HEK293 (cell line): ENCODE measurements at regions not wholly inside any gene's neighbourhood (a gene's known extent, or its start where the extent isn't known, plus 50 kb on each side); places are given as distances from the start of the nearest gene placed in this dataset.

Source experiments
- CTCF ChIA-PET: fragments of 350-600 bp; formaldehyde crosslinking; extraction: SDS; loops from one replicate; lab custom pipeline; 2021; ENCODE audit warnings: antibody characterized with exemption; lab: Yijun Ruan, JAX
- POLR2A ChIA-PET: fragments of 300-600 bp; formaldehyde crosslinking; extraction: SDS; loops from one replicate; lab custom pipeline; 2020; ENCODE audit warnings: antibody characterized with exemption, inconsistent platforms; lab: Yijun Ruan, JAX
- H3K27ac ChIP-seq: fragments of 200-500 bp; sonication (Bioruptor generic); 2 replicates; pipeline ENCODE4 v1.5.1; 2014; ENCODE audit warnings: low read depth, low read length, control low read depth, inconsistent platforms; ENCODE audit errors: extremely low read depth
- H3K36me3 ChIP-seq, 2 experiments: fragments of 200-500 bp in 1 of 2; sonication (Bioruptor generic) in 1 of 2; 1 replicate in 1 of 2; 2 replicates in 1 of 2; pipeline ENCODE4 v1.5.1; 2014 to 2017; ENCODE audit warnings: inconsistent platforms in 2 of 2, low read length in 2 of 2; ENCODE audit not compliant: control insufficient read depth in 2 of 2, insufficient read depth in 1 of 2
- H3K4me1 ChIP-seq: fragments of 200-500 bp; sonication (Bioruptor generic); 2 replicates; pipeline ENCODE4 v1.5.1; 2014; ENCODE audit warnings: mild to moderate bottlenecking, low read length, inconsistent platforms; ENCODE audit not compliant: control insufficient read depth, insufficient read depth
- H3K4me3 ChIP-seq: 2 replicates; pipeline ENCODE4 v1.5.1; 2011; ENCODE audit warnings: low read depth, mild to moderate bottlenecking, control low read depth, low read length, moderate library complexity
- H3K9me3 ChIP-seq: fragments of 200-500 bp; sonication (Bioruptor generic); 2 replicates; pipeline ENCODE4 v1.5.1; 2014; ENCODE audit warnings: low read depth, low read length, inconsistent platforms; ENCODE audit not compliant: control insufficient read depth, insufficient read depth
- BCL11B ChIP-seq: fragments of 450-650 bp; formaldehyde crosslinking; IDR thresholded peaks from 2 replicates; pipeline ENCODE4 v1.5.1; 2016; ENCODE audit warnings: low read depth, missing biosample characterization, missing genetic modification characterization
- EGR2 ChIP-seq: fragments of 450-650 bp; formaldehyde crosslinking; IDR thresholded peaks from 2 replicates; pipeline ENCODE4 v1.5.1; 2016; ENCODE audit warnings: low read depth, missing biosample characterization, missing genetic modification characterization
- GLI2 ChIP-seq: fragments of 450-650 bp; formaldehyde crosslinking; IDR thresholded peaks from 2 replicates; pipeline ENCODE4; 2017; ENCODE audit warnings: missing biosample characterization, missing genetic modification characterization, low read depth, borderline replicate concordance
- HIC1 ChIP-seq: fragments of 450-650 bp; formaldehyde crosslinking; IDR thresholded peaks from 2 replicates; pipeline ENCODE4 v1.5.1; 2016; ENCODE audit warnings: missing biosample characterization, missing genetic modification characterization
- HOXD13 ChIP-seq: sonication (generic); formaldehyde crosslinking; IDR thresholded peaks from 2 replicates; pipeline ENCODE4 v1.8.0; 2022; ENCODE audit warnings: missing genetic modification reagents, borderline replicate concordance
- KLF7 ChIP-seq: fragments of 450-650 bp; formaldehyde crosslinking; IDR thresholded peaks from 2 replicates; pipeline ENCODE4 v1.5.1; 2016; ENCODE audit warnings: missing biosample characterization, missing genetic modification characterization, borderline replicate concordance
- SCRT2 ChIP-seq: fragments of 450-650 bp; formaldehyde crosslinking; IDR thresholded peaks from 2 replicates; pipeline ENCODE4 v1.5.1; 2016; ENCODE audit warnings: missing biosample characterization, missing genetic modification characterization
- YY1 ChIP-seq: fragments of 450-650 bp; formaldehyde crosslinking; IDR thresholded peaks from 2 replicates; pipeline ENCODE4 v1.5.1; 2018; ENCODE audit warnings: missing biosample characterization, missing genetic modification characterization
- ZBTB21 ChIP-seq: fragments of 450-650 bp; formaldehyde crosslinking; IDR thresholded peaks from 2 replicates; pipeline ENCODE4 v1.5.1; 2017; ENCODE audit warnings: missing biosample characterization, missing genetic modification characterization
- ZBTB7A ChIP-seq: fragments of 450-650 bp; formaldehyde crosslinking; IDR thresholded peaks from 2 replicates; pipeline ENCODE4 v1.5.1; 2016; ENCODE audit warnings: low read depth, missing biosample characterization, missing genetic modification characterization
- ZBTB8A ChIP-seq: fragments of 450-650 bp; formaldehyde crosslinking; IDR thresholded peaks from 2 replicates; pipeline ENCODE4 v1.5.1; 2016; ENCODE audit warnings: missing biosample characterization, missing genetic modification characterization
- ZNF10 ChIP-seq: fragments of 450-650 bp; formaldehyde crosslinking; IDR thresholded peaks from 2 replicates; pipeline ENCODE4 v1.5.1; 2017; ENCODE audit warnings: missing biosample characterization, missing genetic modification characterization
- ZNF202 ChIP-seq: fragments of 450-650 bp; formaldehyde crosslinking; IDR thresholded peaks from 2 replicates; pipeline ENCODE4 v1.5.1; 2016; ENCODE audit warnings: missing biosample characterization, missing genetic modification characterization, borderline replicate concordance
- ZNF211 ChIP-seq: fragments of 450-650 bp; formaldehyde crosslinking; IDR thresholded peaks from 2 replicates; pipeline ENCODE4 v1.5.1; 2016; ENCODE audit warnings: low read depth, missing biosample characterization, missing genetic modification characterization
- ZNF221 ChIP-seq: fragments of 450-650 bp; formaldehyde crosslinking; IDR thresholded peaks from 2 replicates; pipeline ENCODE4 v1.5.1; 2017; ENCODE audit warnings: missing biosample characterization, missing genetic modification characterization, borderline replicate concordance
- ZNF223 ChIP-seq: fragments of 450-650 bp; formaldehyde crosslinking; IDR thresholded peaks from 2 replicates; pipeline ENCODE4 v1.5.1; 2016; ENCODE audit warnings: missing biosample characterization, missing genetic modification characterization
- ZNF23 ChIP-seq: fragments of 450-650 bp; formaldehyde crosslinking; IDR thresholded peaks from 2 replicates; pipeline ENCODE4 v1.5.1; 2016; ENCODE audit warnings: missing biosample characterization, missing genetic modification characterization, borderline replicate concordance
- ZNF324 ChIP-seq: fragments of 450-650 bp; formaldehyde crosslinking; IDR thresholded peaks from 2 replicates; pipeline ENCODE4 v1.5.1; 2016; ENCODE audit warnings: missing biosample characterization, missing genetic modification characterization
- ZNF341 ChIP-seq: fragments of 450-650 bp; formaldehyde crosslinking; IDR thresholded peaks from 2 replicates; pipeline ENCODE4; 2016; ENCODE audit warnings: low read depth, missing biosample characterization, missing genetic modification characterization
- ZNF391 ChIP-seq: fragments of 450-650 bp; formaldehyde crosslinking; IDR thresholded peaks from 2 replicates; pipeline ENCODE4 v1.5.1; 2016; ENCODE audit warnings: low read depth, missing biosample characterization, missing genetic modification characterization, borderline replicate concordance
- ZNF404 ChIP-seq: fragments of 450-650 bp; formaldehyde crosslinking; IDR thresholded peaks from 2 replicates; pipeline ENCODE4 v1.5.1; 2017; ENCODE audit warnings: missing biosample characterization, missing genetic modification characterization
- ZNF449 ChIP-seq: fragments of 450-650 bp; formaldehyde crosslinking; IDR thresholded peaks from 2 replicates; pipeline ENCODE4 v1.5.1; 2017; ENCODE audit warnings: missing biosample characterization, mild to moderate bottlenecking, missing genetic modification characterization, moderate library complexity
- ZNF513 ChIP-seq: fragments of 450-650 bp; IDR thresholded peaks from 2 replicates; pipeline ENCODE4 v1.5.1; 2018; ENCODE audit warnings: missing biosample characterization, missing genetic modification characterization
- ZNF514 ChIP-seq: fragments of 450-650 bp; formaldehyde crosslinking; IDR thresholded peaks from 2 replicates; pipeline ENCODE4 v1.5.1; 2016; ENCODE audit warnings: missing biosample characterization, missing genetic modification characterization
- ZNF585B ChIP-seq: fragments of 450-650 bp; formaldehyde crosslinking; IDR thresholded peaks from 2 replicates; pipeline ENCODE4 v1.5.1; 2016; ENCODE audit warnings: missing biosample characterization, missing genetic modification characterization
- ZNF621 ChIP-seq: fragments of 450-650 bp; formaldehyde crosslinking; IDR thresholded peaks from 2 replicates; pipeline ENCODE4 v1.5.1; 2017; ENCODE audit warnings: missing biosample characterization, missing genetic modification characterization
- ZNF623 ChIP-seq: fragments of 450-650 bp; formaldehyde crosslinking; IDR thresholded peaks from 2 replicates; pipeline ENCODE4 v1.5.1; 2016; ENCODE audit warnings: missing biosample characterization, missing genetic modification characterization
- ZNF776 ChIP-seq: fragments of 450-650 bp; formaldehyde crosslinking; IDR thresholded peaks from 2 replicates; pipeline ENCODE4 v1.5.0; 2017; ENCODE audit warnings: missing biosample characterization, missing genetic modification characterization, borderline replicate concordance
- ZNF777 ChIP-seq: fragments of 450-650 bp; formaldehyde crosslinking; IDR thresholded peaks from 2 replicates; pipeline ENCODE4 v1.5.1; 2017; ENCODE audit warnings: missing biosample characterization, missing genetic modification characterization, borderline replicate concordance
- ZNF785 ChIP-seq: fragments of 450-650 bp; formaldehyde crosslinking; IDR thresholded peaks from 2 replicates; pipeline ENCODE4 v1.5.1; 2016; ENCODE audit warnings: missing biosample characterization, missing genetic modification characterization

- Histone ChIP-seq H3K4me1 (no peaks in the 10 kb centered on the region), H3K36me3 (no peaks in the 10 kb centered on the region), H3K9me3 (no peaks in the 10 kb centered on the region), H3K4me3 (no peak overlapping the region), H3K27ac (no peak overlapping the region)
- no peak for TF ChIP-seq ZNF777 (tag by site-specific recombination)
- no peak for TF ChIP-seq ZNF513 (tag by site-specific recombination)
- TF ChIP-seq ZNF324 (tag by site-specific recombination), result no peak
- no peak for TF ChIP-seq ZNF10 (tag by site-specific recombination)
- no peak for TF ChIP-seq ZNF776 (tag by site-specific recombination)
- no peak for TF ChIP-seq ZNF202 (tag by site-specific recombination)
- TF ChIP-seq KLF7 (tag by site-specific recombination), result no peak
- TF ChIP-seq ZNF404 (tag by site-specific recombination), result no peak
- TF ChIP-seq ZNF449, result no peak
- no peak for TF ChIP-seq ZNF621 (tag by site-specific recombination)
- TF ChIP-seq YY1, result no peak
- TF ChIP-seq ZNF391 (tag by site-specific recombination), result no peak
- no peak for TF ChIP-seq ZNF223 (tag by site-specific recombination)
- TF ChIP-seq ZNF23 (tag by site-specific recombination), result no peak
- no peak for TF ChIP-seq BCL11B
- TF ChIP-seq ZNF514 (tag by site-specific recombination), result no peak
- no peak for TF ChIP-seq ZNF623 (tag by site-specific recombination)
- no peak for TF ChIP-seq ZBTB7A
- TF ChIP-seq ZNF211, result no peak
- POLR2A ChIA-PET, result no interaction called here
- CTCF ChIA-PET, result no interaction called here
Observed at GRCh38 chr5:10898514-10898913, 137.5 kb upstream of the DAP start.

- CTCF ChIA-PET, result interaction anchor here (1.0 kb wide), 2 partner anchors 32 to 91 kb away, joined by 3 to 4 read pairs; no protein-coding TSS in a partner anchor
- H3K27ac ChIP-seq, result no peak overlapping the region
Observed at GRCh38 chr5:10896016-10896415, 135.0 kb upstream of the DAP start.

GRCh38 chr5:10894445-10895054 is 133.5 kb upstream of the DAP start:
- ChIA-PET CTCF (interaction anchor here (0.7 to 1.0 kb wide), 2 partner anchors 20 to 54 kb away, joined by 3 read pairs; no protein-coding TSS in a partner anchor), POLR2A (no interaction called here)
- H3K4me1 ChIP-seq, result no peaks in the 10 kb centered on the region
- TF ChIP-seq ZNF585B (tag by site-specific recombination) (no peak), ZNF211 (no peak), HIC1 (tag by site-specific recombination) (no peak), ZBTB21 (tag by site-specific recombination) (no peak), ZNF341 (tag by site-specific recombination) (no peak), ZNF785 (tag by site-specific recombination) (no peak), ZNF221 (no peak), GLI2 (tag by site-specific recombination) (no peak), EGR2 (no peak), ZBTB8A (no peak)

More at GRCh38 chr5:10896016-10896415, 135.0 kb upstream of the DAP start:
- Histone ChIP-seq H3K4me1 (no peaks in the 10 kb centered on the region), H3K36me3 (no peaks in the 10 kb centered on the region), H3K9me3 (no peaks in the 10 kb centered on the region), H3K4me3 (no peak overlapping the region)
- TF ChIP-seq SCRT2 (tag by site-specific recombination) (peak; percentile 85), HOXD13 (CRISPR knock-in tag) (no peak)
- POLR2A ChIA-PET, result no interaction called here

More at GRCh38 chr5:10894445-10895054, 133.5 kb upstream of the DAP start:
- H3K9me3 ChIP-seq, result no peaks in the 10 kb centered on the region
- H3K4me3 ChIP-seq, result no peak overlapping the region
- H3K36me3 ChIP-seq, result no peaks in the 10 kb centered on the region
- no peak overlapping the region for H3K27ac ChIP-seq
